HG03097 (cell line): ENCODE measurements at regions not wholly inside any gene's neighbourhood (a gene's known extent, or its start where the extent isn't known, plus 50 kb on each side); places are given as distances from the start of the nearest gene placed in this dataset.
"Not testable (repeated sequence)": the region's sequence is repeated elsewhere in the genome, so short reads cannot be mapped to it uniquely, and the experiment has no call there.

Source experiments
- ATAC-seq: cut with Tn5 transposase; IDR thresholded peaks from one replicate; pipeline ENCODE4 v1.9.1; 2021; ENCODE audit not compliant: unreplicated experiment, low FRiP score

DNA sequence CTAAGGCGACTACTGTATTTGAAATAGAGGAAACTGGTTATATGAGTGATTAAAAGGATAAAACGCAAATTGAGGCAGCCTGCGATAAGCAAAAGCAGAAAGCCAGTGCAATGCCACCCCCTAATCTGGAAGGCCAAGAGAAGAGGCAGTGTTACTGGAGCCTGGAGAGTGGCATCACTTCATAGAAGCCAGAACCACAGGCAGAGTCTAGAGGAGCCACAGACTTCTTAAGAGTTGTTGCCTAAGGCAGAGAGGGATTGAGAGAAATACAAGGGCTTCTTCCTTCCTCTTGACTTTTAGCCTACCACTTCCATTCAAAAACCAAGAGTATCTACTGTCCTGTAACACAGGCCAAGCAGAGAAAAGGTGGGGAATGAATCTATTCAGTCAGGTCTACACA, 94.9 kb upstream of the SKAP2 start:
- no peak for ATAC-seq

- no peak for ATAC-seq
Measured at GRCh38 chr7:26958834-26959233, 94.4 kb upstream of the SKAP2 start.

- ATAC-seq = no peak
Measured at GRCh38 chr7:26955516-26955915, 91.1 kb upstream of the SKAP2 start.

DNA sequence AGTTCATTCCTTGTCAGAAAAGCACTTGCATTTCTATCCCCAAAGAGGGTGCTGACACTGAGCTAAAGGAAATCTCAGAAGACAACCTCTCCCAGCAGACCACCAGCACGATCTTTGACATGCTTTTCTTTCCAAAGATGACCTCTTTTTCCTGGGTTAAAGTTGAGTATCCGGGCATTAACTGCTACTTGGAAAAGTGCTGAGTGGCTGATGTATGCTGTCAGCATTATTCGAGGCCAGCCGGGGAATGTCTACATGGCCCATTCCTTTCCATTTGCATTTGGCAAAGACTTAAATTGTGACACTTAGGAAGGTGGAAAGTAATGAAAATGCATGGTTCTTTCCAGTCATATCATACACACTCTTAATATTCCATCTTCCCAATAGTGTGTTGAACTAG, 90.6 kb upstream of the SKAP2 start:
- ATAC-seq = no peak

DNA sequence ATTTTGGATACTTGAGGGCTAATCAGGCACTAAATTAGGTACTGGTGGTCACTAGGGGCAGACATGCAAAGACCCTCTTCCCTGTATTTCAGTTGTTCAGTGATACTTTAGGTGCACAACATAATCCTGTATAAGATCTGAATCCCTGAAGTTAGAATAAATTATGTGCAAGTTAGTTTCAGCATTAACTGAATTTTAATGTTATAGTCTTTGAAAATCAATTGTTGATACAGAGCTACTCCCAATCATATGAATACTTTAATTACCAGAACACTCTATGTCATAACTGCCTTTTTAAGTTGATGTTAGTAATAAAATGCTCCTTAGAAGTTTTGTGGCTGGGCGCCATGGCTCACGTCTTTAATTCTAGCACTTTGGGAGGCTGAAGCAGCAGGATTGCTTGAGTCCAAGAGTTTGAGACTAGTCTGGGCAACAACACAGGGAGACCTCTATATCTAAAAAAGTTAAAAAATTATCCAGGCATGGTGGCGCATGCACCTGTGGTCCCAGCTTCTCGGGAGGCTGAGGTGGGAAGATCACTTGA, 87.1 kb upstream of the SKAP2 start:
- no peak for ATAC-seq

DNA sequence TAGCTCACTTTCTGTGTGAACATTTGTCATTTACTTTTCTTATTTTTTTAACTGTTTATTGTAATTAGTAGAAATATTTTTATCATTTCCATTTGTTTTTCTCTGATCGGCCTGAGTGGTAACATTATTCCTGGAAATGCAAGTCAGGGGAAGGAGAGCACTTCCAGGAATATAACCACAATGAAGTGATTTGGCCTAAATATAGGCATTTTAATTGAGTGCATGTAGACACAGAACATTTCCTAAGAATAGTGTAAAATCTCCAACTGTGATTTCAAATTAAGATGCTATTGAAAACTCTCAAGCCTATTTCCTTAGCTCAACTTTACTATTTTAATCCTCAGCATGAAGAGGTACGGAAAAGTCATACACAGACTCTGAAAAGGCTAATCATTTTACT, 86.5 kb upstream of the SKAP2 start:
- ATAC-seq = no peak

DNA sequence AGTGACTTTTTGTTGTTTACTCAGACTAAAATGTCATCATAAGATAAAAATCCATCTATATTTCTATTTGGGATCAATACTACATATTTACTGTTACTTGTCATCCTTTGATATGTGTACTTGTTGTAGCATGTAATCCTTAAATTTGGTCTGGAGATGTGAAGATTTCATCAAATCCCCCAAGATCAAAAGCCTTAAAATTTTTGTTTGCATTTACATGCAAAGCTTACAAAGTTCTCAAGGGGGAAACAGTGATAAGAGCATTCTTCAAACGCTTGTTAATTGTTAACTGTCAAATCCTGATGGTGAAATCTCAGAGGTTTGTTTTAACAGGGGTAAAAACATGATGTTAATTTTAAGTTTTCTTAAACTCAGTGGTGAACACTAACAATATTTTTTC, 84.9 kb upstream of the SKAP2 start:
- ATAC-seq = no peak

DNA sequence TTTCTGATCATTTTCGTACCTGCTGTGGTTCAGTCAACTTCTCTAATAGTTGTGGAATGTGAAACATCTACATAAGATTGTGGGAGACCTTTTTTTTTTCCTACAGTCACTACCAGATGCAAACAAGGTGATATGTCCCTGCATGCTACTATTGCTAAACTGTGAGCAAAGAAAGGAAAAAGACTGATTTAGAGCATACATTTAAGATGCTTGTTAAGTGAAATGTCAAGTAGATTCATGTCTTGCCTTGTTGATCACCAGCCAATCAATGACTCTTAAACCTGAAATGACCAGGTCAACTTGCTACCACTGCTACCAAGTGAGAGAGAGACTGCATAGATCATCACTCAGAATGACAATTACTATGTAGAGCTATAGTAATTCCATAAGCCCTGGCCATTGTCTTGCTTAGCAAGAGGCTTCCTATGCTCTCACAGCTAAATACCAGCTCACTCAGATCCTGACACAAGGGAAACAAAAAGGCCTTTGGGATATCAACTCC, 84.3 kb upstream of the SKAP2 start:
- no peak for ATAC-seq

DNA sequence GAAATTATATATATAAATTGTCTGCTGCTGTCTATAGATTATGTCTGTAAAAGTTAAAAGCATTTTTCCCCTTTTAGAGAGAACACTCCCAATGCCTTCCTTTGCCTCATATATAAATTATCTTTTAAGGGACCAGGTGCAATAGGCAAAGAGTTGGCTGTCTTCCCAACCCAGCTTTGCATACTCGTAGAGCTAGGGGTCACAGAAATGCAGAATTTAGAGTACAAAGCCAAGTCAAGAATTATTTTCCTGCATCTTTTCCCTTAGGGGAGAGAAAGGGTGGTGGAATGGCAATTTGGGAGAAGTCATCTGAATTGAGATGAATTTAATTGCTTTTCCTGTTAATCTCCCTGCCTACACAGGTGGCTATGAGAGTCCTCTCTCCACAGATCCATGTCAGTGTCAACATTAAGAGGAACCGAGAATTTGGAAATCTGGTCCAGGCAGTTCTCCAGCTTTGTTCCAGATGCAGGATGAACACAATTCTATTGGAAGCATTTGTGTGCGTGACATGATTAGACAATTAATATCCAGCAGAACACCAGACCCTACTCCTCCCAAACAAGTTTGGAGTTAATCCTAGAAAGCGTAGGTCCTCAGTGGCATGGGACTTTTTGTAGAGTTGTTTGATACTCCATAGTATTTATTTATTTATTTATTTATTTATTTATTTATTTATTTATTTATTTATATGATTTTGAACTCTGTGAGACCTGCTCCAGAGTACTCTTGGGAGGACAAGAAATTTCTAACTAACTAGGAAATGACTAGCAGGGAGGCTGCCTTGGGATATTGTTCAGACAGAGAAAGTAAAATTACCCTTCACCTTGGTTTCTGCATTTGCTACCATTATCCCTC, 80.3 kb upstream of the SKAP2 start:
- no peak for ATAC-seq

GRCh38 chr7:26937939-26938623, 73.7 kb upstream of the SKAP2 start:
- peak; percentile 94 for ATAC-seq

DNA sequence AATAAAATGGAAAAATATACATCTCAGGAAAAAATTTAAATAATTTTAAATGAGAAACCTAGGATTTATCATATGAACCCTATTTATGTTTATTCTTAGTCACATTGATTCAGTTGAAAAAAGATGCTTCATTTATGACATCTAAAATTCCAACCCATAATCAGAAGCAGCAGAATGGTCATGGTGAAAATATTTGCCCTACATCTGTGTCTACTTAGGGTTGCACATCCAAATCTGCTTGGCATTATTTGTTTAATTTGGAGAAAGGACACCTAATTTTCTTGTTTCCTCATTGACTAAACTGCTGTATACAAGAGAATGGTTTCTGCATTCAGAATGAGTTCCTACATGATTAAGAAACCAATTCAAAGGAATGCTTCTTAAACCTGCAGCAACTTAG, 72.9 kb upstream of the SKAP2 start:
- ATAC-seq = no peak

- ATAC-seq = not testable (repeated sequence)
Measured at GRCh38 chr7:26932616-26933015, 68.2 kb upstream of the SKAP2 start.

- ATAC-seq = no peak
Measured at GRCh38 chr7:26930845-26931244, 66.5 kb upstream of the SKAP2 start.

- ATAC-seq = no peak
Measured at GRCh38 chr7:26930201-26930600, 65.8 kb upstream of the SKAP2 start.

GRCh38 chr7:26928703-26929347, 64.4 kb upstream of the SKAP2 start:
- no peak for ATAC-seq

GRCh38 chr7:26925768-26926167, 61.4 kb upstream of the SKAP2 start:
- ATAC-seq = no peak

GRCh38 chr7:26924149-26924767, 59.9 kb upstream of the SKAP2 start:
- ATAC-seq = no peak

- no peak for ATAC-seq
Measured at GRCh38 chr7:26919906-26920493, 55.6 kb upstream of the SKAP2 start.

GRCh38 chr7:26918241-26918640, 53.9 kb upstream of the SKAP2 start:
- no peak for ATAC-seq

GRCh38 chr7:26916779-26917320, 52.5 kb upstream of the SKAP2 start:
- no peak for ATAC-seq
